IMR-90 (cell line): ENCODE measurements at regions not wholly inside any gene's neighbourhood (a gene's known extent, or its start where the extent isn't known, plus 50 kb on each side); places are given as distances from the start of the nearest gene placed in this dataset.
A peak's percentile ranks its signal among the peaks of the same experiment; 100 is the strongest.

Experiments used
- ATAC-seq: fragments of 200-7000 bp; cut with Tn5 transposase; 2 replicates; pipeline ENCODE4 v1.9.1; 2020; ENCODE audit warnings: low read depth, mild to moderate bottlenecking, moderate library complexity
- BruUV-seq: library from RNA; stranded (reverse); fragments of 400-500 nt; replicated peaks from 2 replicates; lab custom pipeline; 2021; lab: Mats Ljungman, UMichigan
- CTCF ChIA-PET: fragments of 300-600 bp; formaldehyde crosslinking; extraction: SDS; loops from one replicate; lab custom pipeline; 2021; ENCODE audit warnings: antibody characterized with exemption; lab: Yijun Ruan, JAX
- POLR2A ChIA-PET: fragments of 300-600 bp; sonication (Branson Sonifier 250); formaldehyde crosslinking; loops from one replicate; lab custom pipeline; 2022; ENCODE audit warnings: antibody characterized with exemption; ENCODE audit not compliant: unreplicated experiment; lab: Charles Lee
- DNase-seq: peaks from one replicate; pipeline ENCODE4 v3.0.0; 2013
- H2AFZ ChIP-seq: replicated peaks from 2 replicates; pipeline ENCODE3; 2013; ENCODE audit warnings: low read length, mild to moderate bottlenecking; ENCODE audit not compliant: poor library complexity
- H2AK5ac ChIP-seq: 2 replicates; pipeline ENCODE4 v1.6.1; 2013; ENCODE audit warnings: low read depth, low read length, inconsistent platforms
- H2AK9ac ChIP-seq: replicated peaks from 2 replicates; pipeline ENCODE3; 2013; ENCODE audit warnings: mild to moderate bottlenecking, low read depth, low read length, moderate library complexity; ENCODE audit not compliant: poor library complexity
- H2BK120ac ChIP-seq: 2 replicates; pipeline ENCODE4 v1.6.1; 2013; ENCODE audit warnings: low read depth, low read length, inconsistent platforms
- H2BK15ac ChIP-seq: 3 replicates; pipeline ENCODE4 v1.6.1; 2013; ENCODE audit warnings: low read depth, low read length, inconsistent platforms
- H2BK20ac ChIP-seq: 2 replicates; pipeline ENCODE4 v1.6.1; 2013; ENCODE audit warnings: low read depth, mild to moderate bottlenecking, inconsistent platforms, low read length, moderate library complexity
- H2BK5ac ChIP-seq: 2 replicates; pipeline ENCODE4 v1.6.1; 2013; ENCODE audit warnings: mild to moderate bottlenecking, low read depth, low read length, inconsistent platforms; ENCODE audit not compliant: poor library complexity, severe bottlenecking
- H3K14ac ChIP-seq: replicated peaks from 2 replicates; pipeline ENCODE4 v1.6.1; 2013; ENCODE audit warnings: low read depth, low read length, inconsistent platforms
- H3K18ac ChIP-seq: 2 replicates; pipeline ENCODE4 v1.6.1; 2013; ENCODE audit warnings: low read depth, low read length, control low read depth
- H3K23ac ChIP-seq: 2 replicates; pipeline ENCODE4 v1.6.1; 2013; ENCODE audit warnings: low read depth, low read length, inconsistent platforms
- H3K27ac ChIP-seq: 2 replicates; pipeline ENCODE4 v1.5.1; 2013; ENCODE audit warnings: mild to moderate bottlenecking, control low read depth, low read length; ENCODE audit not compliant: insufficient read depth
- H3K27me3 ChIP-seq: 2 replicates; pipeline ENCODE4 v1.6.1; 2013; ENCODE audit warnings: low read length; ENCODE audit not compliant: control insufficient read depth, insufficient read depth
- H3K36me3 ChIP-seq: 2 replicates; pipeline ENCODE4 v1.6.1; 2013; ENCODE audit warnings: low read length, mixed read lengths; ENCODE audit not compliant: control insufficient read depth, insufficient read depth
- H3K4ac ChIP-seq: 2 replicates; pipeline ENCODE4 v1.6.1; 2013; ENCODE audit warnings: low read depth, low read length, inconsistent platforms
- H3K4me1 ChIP-seq: 2 replicates; pipeline ENCODE4 v1.6.1; 2013; ENCODE audit warnings: low read length, mixed read lengths; ENCODE audit not compliant: control insufficient read depth, insufficient read depth
- H3K4me2 ChIP-seq: 2 replicates; pipeline ENCODE4 v1.6.1; 2013; ENCODE audit warnings: low read depth, mild to moderate bottlenecking, control low read depth, low read length, moderate library complexity
- H3K4me3 ChIP-seq: 2 replicates; pipeline ENCODE4 v1.5.1; 2013; ENCODE audit warnings: low read depth, mild to moderate bottlenecking, control low read depth, low read length, moderate library complexity; ENCODE audit not compliant: insufficient read depth
- H3K56ac ChIP-seq: 2 replicates; pipeline ENCODE4 v1.6.1; 2013; ENCODE audit warnings: low read length, inconsistent platforms; ENCODE audit not compliant: insufficient read depth; ENCODE audit errors: extremely low read depth
- H3K79me1 ChIP-seq, 2 experiments: 2 replicates each; pipeline ENCODE4 v1.6.1; 2013; ENCODE audit warnings: low read length in 2 of 2, inconsistent platforms in 1 of 2, low read depth in 1 of 2
- H3K9ac ChIP-seq: 2 replicates; pipeline ENCODE4 v1.6.1; 2013; ENCODE audit warnings: low read depth, low read length, control low read depth
- H3K9me1 ChIP-seq: 2 replicates; pipeline ENCODE4 v1.6.1; 2013; ENCODE audit warnings: low read length, inconsistent platforms; ENCODE audit not compliant: insufficient read depth
- H3K9me3 ChIP-seq: 2 replicates; pipeline ENCODE4 v1.6.1; 2013; ENCODE audit warnings: low read length; ENCODE audit not compliant: control insufficient read depth, insufficient read depth
- H4K20me1 ChIP-seq: 2 replicates; pipeline ENCODE4 v1.6.1; 2013; ENCODE audit warnings: low read length, inconsistent platforms; ENCODE audit not compliant: insufficient read depth
- H4K5ac ChIP-seq: 2 replicates; pipeline ENCODE4 v1.6.1; 2013; ENCODE audit warnings: mild to moderate bottlenecking, low read depth, low read length, control low read depth
- H4K8ac ChIP-seq, 2 experiments: 2 replicates each; pipeline ENCODE4 v1.6.1; 2013; ENCODE audit warnings: low read depth in 2 of 2, low read length in 2 of 2, control low read depth in 1 of 2, inconsistent platforms in 1 of 2
- H4K91ac ChIP-seq: 2 replicates; pipeline ENCODE4 v1.6.1; 2013; ENCODE audit warnings: low read depth, low read length, inconsistent platforms; ENCODE audit not compliant: insufficient read depth
- BHLHE40 ChIP-seq: fragments of 150-350 bp; IDR thresholded peaks from 2 replicates; pipeline ENCODE4 v1.6.1; 2016; ENCODE audit warnings: mild to moderate bottlenecking, low read depth, low read length
- CHD1 ChIP-seq: IDR thresholded peaks from 2 replicates; pipeline ENCODE4 v1.6.1; 2012; ENCODE audit warnings: low read depth, low read length, improper control_type of control experiment
- CTCF ChIP-seq: conservative IDR thresholded peaks from 2 replicates; pipeline ENCODE4 v1.5.1; 2012; ENCODE audit warnings: mild to moderate bottlenecking, low read depth, low read length, improper control_type of control experiment
- ELK1 ChIP-seq: fragments of 150-350 bp; IDR thresholded peaks from 2 replicates; pipeline ENCODE4 v1.6.1; 2016; ENCODE audit warnings: low read depth, mild to moderate bottlenecking, low read length, moderate library complexity, borderline replicate concordance
- FOS ChIP-seq: fragments of 150-350 bp; IDR thresholded peaks from 2 replicates; pipeline ENCODE4 v1.6.1; 2016; ENCODE audit warnings: low read depth, low read length
- MAFK ChIP-seq: IDR thresholded peaks from 2 replicates; pipeline ENCODE4 v1.6.1; 2012; ENCODE audit warnings: low read depth, low read length, improper control_type of control experiment
- MAZ ChIP-seq: IDR thresholded peaks from 2 replicates; pipeline ENCODE4 v1.6.1; 2012; ENCODE audit warnings: low read depth, mild to moderate bottlenecking, low read length, improper control_type of control experiment, moderate library complexity, borderline replicate concordance
- NFE2L2 ChIP-seq: fragments of 150-350 bp; IDR thresholded peaks from 2 replicates; pipeline ENCODE4 v1.6.1; 2016; ENCODE audit warnings: low read depth, mild to moderate bottlenecking, low read length
- RFX5 ChIP-seq: IDR thresholded peaks from 2 replicates; pipeline ENCODE4 v1.8.0; 2012; ENCODE audit warnings: low read depth, mild to moderate bottlenecking, low read length, moderate library complexity
- SMC3 ChIP-seq: fragments of 150-350 bp; IDR thresholded peaks from 2 replicates; pipeline ENCODE4 v1.6.1; 2016; ENCODE audit warnings: low read depth, mild to moderate bottlenecking, antibody characterized with exemption, low read length, moderate library complexity
- WGBS, 2 experiments: methylation state at CpG; one replicate each; pipeline versions ENCODE4 v1.1.5 to v1.1.7; 2013; ENCODE audit warnings: missing lambda C conversion rate in 2 of 2; ENCODE audit not compliant: insufficient read length in 1 of 2; ENCODE audit errors: extremely low coverage in 2 of 2; 5-methylcytosine and 5-hydroxymethylcytosine counted together
- dilution Hi-C: fragments of 300-500 bp; cut with HindIII; formaldehyde crosslinking; loops from one replicate; pipeline ENCODE4 v1.14.3; 2018; ENCODE audit warnings: low sequenced_read_pairs; ENCODE audit not compliant: unreplicated experiment
- in situ Hi-C: fragments of 300-500 bp; cut with MboI; formaldehyde crosslinking; loops from 3 replicates; pipeline ENCODE4 v1.14.3; 2019; ENCODE audit warnings: low sequenced_read_pairs, inconsistent platforms, mixed read lengths
- intact Hi-C: fragments of 100-400 bp; cut with micrococcal nuclease; formaldehyde crosslinking; loops from 2 replicates; pipeline ENCODE4 v1.10.0; 2022

- Histone ChIP-seq H3K27ac (no peak overlapping the region), H3K14ac (no peak overlapping the region), H2AK5ac (no peak overlapping the region), H3K4me2 (no peak overlapping the region), H3K9ac (no peak overlapping the region), H3K79me1 (no peaks in the 10 kb centered on the region), H4K5ac (no peak overlapping the region), H3K4me3 (no peak overlapping the region), H2BK5ac (no peak overlapping the region), H2BK20ac (no peak overlapping the region), H4K91ac (no peak overlapping the region), H3K23ac (no peak overlapping the region), H3K18ac (no peak overlapping the region), H3K4me1 (no peaks in the 10 kb centered on the region), H3K4ac (no peak overlapping the region), H2AK9ac (no peak overlapping the region), H3K56ac (no peak overlapping the region), H4K8ac (no peak overlapping the region), H3K27me3 (peaks cover 2% of the 10 kb centered on the region; the same call in 1 of the 2 replicates), H3K9me3 (no peaks in the 10 kb centered on the region), H2AFZ (no peak overlapping the region), H2BK120ac (no peak overlapping the region), H2BK15ac (no peak overlapping the region), H3K36me3 (no peaks in the 10 kb centered on the region), H4K20me1 (no peaks in the 10 kb centered on the region), H3K9me1 (no peaks in the 10 kb centered on the region)
- in situ Hi-C loops, result no loop called here
- ATAC-seq (no peak), DNase-seq (peak; percentile 0)
- intact Hi-C loops, result no loop called here
- POLR2A ChIA-PET, result no interaction called here
- dilution Hi-C loops, result no loop called here
- TF ChIP-seq CTCF, result no peak
- no peak for TF ChIP-seq SMC3
- TF ChIP-seq NFE2L2, result no peak
- TF ChIP-seq FOS, result no peak
- no peak for TF ChIP-seq CHD1
- TF ChIP-seq ELK1, result no peak
- TF ChIP-seq RFX5, result no peak
- TF ChIP-seq MAFK, result no peak
- no peak for TF ChIP-seq MAZ
- no peak for TF ChIP-seq BHLHE40
- 0% methylated on average over 1 of the region's 8 CpGs; no CpG with 5 or more reads in 1 of the 2 experiments for WGBS, 2 experiments
- CTCF ChIA-PET, result interaction anchor here (1.7 kb wide), 1 partner anchor 9 kb away, joined by 4 read pairs; no protein-coding TSS in a partner anchor
- BruUV-seq, result no TSS peak
Observed at GRCh38 chr3:81816473-81817250, 55.2 kb upstream of the GBE1 start.
